HG02970 (cell line): ENCODE measurements at regions not wholly inside any gene's neighbourhood (a gene's known extent, or its start where the extent isn't known, plus 50 kb on each side); places are given as distances from the start of the nearest gene placed in this dataset.

Source experiments
- ATAC-seq: cut with Tn5 transposase; IDR thresholded peaks from one replicate; pipeline ENCODE4 v1.9.1; 2021; ENCODE audit warnings: mild to moderate bottlenecking, moderate library complexity, moderate number of reproducible peaks; ENCODE audit not compliant: unreplicated experiment, low FRiP score

DNA sequence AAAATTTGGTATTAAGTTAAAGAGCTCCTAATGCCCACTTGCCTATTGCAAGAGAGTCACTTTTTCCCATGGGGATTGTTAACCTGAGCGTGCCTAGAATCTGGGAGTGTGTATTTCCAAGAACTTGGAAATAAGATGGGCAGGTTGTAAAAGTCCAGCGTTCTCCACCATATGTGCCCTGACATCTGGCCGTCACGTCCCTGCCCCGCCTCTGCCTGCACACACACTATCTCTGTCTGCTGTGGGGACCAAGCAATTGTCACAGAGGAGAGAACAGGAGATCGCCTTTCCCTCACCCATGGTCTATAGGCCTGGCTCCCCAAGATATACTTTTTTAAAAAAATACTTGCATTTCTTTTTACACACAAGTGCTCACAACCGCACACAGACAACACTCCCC is 396.5 kb upstream of the PFKP start:
- no peak for ATAC-seq

DNA sequence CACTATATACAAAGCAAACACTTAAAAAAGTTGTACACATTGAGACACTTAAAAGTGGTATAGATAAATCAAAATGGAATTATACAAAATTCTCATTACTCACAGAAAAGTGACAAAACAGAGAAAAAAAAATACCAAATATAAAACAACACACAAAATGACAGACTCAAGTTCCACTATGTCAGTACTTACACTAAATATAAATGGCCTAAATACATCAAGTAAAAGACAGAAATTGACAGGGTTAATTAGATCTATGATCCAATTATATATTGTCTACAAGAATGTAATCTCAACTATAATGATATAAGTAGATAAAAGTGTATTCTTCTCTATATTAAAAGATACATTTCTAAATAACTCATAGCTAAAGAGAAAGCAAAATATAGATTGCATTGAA is 401.6 kb upstream of the PFKP start:
- ATAC-seq = no peak

DNA sequence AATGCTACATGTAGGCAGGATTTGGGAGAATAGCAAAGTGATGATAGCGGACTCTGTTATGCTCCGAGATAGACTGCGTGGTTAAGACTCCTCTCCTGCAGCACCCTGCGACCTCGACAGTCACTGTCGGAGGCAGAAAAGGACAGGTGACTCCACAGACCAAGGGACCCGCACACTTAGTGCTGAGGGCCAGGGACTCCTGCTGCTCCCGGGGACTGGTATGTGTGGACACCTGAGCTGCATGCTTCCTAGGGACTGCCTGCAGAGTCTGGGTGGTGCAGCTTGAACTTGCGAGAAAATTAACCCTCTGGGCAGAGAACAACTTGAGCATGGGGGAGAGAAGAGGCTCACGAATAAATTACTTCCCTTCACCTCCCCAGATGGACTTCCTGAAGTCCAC is 407.1 kb upstream of the PFKP start:
- ATAC-seq = no peak

DNA sequence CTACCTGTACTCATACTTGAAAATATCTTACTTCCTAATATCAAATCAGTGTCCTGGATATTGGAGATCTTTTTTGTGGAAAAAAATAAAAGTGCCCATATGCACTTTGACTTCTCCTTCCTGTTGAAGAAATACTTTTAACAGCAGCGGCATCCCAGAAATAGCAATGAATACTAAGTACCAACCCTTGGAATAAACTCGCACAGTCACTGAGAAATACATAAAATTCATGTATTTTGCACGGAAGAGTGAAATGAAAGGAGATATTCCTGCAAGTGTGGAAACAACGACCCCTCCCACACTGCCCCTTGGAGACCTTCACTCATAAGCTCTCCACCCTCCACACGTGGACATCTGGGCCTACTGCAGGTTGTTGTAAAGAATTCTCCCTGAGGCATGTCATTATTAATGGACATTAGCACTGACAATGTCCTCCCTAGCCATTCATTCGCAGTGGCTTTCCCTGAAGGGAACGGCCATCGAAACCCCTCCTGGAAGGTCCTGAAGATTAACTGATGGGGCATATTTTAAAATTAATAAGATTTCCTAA is 407.6 kb upstream of the PFKP start:
- no peak for ATAC-seq

DNA sequence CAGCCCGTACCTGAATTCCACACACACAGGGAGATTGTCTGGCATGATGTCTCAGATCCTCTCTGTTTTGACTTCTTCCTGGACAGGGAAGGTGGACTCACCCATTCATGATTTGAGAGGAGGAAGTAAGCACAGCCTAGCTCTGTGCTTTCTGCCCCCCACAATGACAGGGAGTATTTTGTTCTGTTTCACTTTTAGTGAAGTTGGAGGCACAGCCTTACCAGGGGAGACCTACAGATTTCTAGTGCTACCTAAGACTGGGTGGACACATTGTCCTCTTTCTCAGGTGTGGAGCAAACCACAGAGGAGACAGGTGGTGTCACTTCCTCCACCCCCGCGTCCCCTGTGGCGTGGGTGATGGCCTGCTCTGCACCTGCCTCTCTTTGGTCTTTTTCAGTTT is 408.6 kb upstream of the PFKP start:
- no peak for ATAC-seq

DNA sequence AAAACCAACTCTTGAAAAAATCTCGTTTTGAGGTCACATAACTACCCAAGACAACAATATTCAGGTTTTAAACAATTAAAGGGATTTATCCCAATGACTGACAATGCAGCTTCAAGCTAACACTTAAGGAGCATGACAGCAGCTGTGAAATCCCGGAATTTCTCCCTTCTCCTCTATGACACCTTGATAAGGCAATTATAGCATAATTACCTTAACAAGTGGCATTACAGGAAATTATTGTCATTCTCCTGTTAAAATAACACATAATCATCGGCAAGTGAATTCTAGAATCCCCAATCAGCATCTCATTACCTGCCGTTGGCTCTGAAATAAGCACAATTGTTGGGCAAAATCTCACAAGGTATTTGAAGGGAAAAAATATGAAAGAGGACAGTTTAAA is 417.0 kb upstream of the PFKP start:
- ATAC-seq = no peak

DNA sequence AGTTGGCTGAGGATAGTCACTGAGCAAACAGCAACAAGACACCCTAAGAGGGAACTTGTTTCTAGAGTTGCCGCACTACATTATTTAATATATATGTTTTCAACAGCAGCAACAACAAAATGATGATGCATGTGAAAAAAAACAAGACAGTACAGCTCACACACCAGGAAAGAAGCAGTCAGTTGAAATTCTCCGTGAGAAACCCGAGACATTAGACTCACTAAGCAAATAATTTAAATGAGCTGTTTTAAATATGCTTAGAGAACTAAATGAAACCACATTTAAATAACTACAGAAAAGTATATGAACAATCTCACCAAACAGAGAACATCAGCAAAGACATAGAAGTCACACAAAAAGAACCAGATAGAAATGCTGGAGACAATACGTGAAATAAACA is 426.3 kb upstream of the PFKP start:
- no peak for ATAC-seq

DNA sequence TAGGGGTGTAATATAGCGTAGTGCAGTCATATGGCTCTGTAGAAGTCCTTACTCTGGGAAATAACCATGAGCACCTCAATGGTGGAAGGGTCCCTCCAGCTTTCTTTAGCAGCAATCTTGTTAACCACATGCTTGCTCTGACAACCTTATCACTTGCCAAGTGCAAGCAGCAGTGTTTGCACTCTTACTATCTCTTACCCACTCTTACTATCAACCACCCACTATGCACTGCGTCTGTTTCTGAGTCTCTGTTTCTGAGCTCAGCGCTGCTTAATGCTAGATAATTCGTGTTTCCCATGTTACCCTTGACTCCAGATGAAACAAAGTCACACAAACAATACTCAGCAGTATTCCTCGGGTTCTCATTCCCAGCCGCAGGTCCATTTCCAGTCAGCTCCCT is 433.7 kb upstream of the PFKP start:
- ATAC-seq = no peak

DNA sequence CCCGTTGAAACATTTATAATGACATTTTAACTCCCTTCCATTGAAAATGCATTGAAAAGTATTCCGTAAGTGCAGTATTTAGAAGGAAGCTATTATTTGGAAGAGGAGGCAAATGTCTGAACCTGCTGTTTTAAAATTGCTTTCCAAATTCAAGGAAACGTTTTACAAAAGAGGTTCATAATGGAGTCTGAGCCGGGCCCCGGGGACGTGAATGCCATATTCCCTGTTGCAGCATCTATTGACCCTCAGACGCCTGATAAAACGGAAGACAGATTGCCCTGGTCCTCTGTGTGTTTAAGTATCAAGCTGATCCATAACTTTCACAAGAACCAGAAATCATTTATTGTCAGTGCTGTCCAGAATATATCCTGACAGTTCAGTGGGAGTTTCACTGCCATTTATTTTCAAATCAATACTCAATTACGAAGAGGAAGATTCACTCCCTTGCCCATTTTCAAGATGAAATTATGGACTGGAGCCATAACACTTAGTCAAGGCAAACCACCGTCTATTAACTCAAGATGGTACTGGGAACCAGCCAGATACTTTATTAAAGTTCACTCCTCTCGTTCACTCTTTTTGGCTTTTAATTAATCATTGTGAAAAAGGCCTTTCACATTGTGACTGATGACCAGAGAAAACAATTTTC is 435.7 kb upstream of the PFKP start:
- ATAC-seq = no peak

DNA sequence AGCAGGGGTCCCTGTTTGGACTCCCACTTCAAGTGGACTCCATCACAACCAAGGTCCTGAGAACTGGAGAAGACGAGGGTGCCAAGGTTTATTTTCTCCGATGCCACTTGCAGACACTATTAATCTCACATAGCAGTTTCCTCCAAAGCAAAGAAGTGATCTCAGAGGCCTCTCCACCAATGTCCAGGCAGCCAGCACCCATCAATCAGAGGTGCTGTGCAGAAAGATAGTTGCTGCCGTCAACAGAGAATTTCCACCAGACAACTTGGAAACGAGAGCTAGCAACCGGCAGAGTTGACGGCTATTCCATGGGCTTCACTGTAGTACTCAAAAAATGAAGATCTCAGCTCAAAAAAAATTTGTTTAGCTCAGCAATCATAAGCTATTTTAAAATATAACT is 438.6 kb upstream of the PFKP start:
- no peak for ATAC-seq

DNA sequence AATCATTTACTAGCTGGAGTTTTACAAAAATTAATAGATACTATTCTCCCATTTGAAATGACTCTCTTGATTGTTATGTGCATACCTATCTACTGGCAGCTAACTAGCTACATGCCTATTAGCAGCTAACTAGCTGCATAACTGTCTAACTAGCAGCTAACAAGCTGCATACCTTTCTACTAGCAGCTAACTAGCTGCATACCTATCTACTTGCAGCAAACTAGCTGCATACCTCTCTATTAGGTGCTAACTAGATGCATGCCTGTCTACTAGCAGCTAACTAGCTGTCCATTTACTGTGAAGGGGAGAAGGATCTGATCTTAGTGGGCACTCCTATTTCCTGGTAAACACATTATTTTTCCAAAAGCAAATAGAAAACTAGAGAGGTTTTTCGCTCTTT is 439.4 kb upstream of the PFKP start:
- ATAC-seq = no peak

DNA sequence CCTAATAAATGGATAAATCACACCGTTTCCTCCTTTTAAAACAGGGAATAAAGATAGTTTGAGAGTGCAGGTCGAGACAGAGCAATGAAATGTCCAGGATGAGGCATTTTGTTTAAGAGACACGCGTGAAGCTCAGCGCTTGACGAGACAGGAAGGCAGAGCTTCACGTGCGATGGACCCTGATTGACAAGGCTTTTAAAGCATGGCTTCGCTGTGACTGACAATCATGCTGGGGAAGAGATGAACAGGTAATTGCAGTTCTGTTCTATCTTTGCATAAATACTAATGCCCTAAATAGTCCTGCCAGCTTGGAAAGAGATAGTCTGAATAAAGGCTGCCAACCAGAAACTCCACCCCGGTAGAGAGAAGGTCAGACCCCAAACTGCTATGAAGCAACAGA is 442.3 kb upstream of the PFKP start:
- ATAC-seq = no peak

DNA sequence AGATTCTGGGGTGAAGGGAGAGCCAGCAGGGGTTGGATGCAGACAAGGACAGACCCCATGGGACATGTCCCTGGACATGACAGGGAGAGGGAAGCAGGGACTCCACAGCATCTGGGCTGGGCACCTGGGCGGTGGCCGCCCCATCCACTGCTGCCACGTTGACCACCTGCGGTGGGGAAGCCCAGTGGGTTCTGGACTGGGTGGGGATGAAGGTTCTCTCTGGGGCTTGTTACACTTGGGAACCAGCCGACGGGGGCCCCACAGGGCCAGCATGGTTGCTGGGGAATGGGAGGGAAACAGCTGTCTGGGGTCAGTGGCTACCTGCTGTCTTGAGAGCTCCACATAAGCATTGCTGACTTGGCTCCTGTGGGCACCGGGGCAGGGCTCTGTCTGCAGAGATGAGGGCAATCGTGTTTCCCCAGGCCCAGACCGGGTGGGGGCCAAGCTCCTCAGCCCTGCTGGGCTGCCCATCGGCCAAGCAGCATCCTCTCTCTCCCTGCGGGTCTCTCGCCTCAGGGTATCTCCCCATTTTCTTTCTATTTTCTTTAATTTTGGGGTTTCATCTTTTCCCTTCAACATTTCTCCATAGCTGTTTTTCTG is 443.6 kb upstream of the PFKP start:
- ATAC-seq = no peak

DNA sequence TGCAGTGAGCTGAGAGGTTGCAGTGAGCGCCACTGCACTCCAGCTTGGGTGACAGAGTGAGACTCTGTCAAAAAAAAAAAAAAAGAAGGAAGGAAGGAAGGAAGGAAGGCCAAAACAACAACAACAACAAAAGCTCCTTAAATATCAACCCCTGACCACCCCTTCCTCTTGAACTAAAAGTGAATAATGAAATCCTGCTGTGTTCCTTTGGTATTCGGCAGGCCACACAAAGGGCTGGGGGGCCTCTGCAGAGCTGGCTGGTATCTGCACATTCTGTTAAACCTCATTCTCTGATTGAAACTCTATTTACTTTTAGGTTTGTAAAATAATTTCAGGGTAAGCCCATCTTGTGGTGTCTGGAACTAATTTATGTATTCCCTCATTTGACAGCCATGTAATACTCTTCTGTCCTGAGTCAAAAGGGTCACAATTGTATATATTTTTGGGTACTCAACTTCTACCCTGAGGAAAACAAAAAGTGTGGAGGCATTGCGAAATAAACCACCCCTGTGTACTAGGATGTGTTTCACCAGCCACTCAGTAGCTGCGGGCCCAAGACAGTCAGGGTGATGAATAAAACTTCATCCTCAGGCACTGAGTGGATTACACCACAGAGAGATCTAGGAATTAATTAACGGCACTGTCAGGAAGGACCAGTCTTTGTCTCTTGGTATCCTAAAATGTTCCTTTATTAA is 446.4 kb upstream of the PFKP start:
- ATAC-seq = no peak

DNA sequence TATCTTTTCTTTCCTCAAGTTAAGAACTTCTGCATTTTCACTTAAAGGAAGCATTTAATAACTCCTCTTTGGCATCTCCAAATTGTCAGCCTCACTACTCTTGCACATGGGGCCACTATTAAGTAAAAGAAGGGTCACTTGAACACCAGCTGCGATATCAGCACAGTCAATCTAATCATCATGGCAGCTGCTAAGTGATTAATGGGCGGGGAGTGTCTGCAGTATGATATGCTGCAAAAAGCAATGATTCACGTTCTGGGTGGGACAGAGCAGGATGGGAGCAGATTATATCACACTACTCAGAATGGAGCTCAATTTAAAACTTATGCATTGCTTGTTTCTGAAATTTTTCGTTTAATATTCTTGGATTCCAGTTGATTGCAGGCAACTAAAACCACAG is 447.4 kb upstream of the PFKP start:
- no peak for ATAC-seq

DNA sequence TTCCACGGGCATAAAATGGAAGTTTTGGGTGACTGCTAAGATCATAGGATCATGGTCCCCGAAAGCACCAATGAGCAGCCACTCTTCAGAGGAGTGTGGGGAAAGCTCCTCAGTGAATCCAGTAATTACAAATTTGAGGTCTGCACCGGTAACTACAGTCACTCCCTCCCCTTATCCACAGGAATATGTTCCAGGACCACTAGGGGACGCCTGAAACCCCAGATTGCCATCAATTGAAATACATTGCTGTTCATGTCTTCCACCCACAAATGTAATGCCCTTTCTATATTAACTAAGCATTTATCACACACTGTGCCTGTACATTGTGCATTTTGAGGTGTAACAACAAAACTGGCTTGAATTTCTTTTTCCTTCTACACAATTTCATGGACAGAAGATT is 447.9 kb upstream of the PFKP start:
- no peak for ATAC-seq

DNA sequence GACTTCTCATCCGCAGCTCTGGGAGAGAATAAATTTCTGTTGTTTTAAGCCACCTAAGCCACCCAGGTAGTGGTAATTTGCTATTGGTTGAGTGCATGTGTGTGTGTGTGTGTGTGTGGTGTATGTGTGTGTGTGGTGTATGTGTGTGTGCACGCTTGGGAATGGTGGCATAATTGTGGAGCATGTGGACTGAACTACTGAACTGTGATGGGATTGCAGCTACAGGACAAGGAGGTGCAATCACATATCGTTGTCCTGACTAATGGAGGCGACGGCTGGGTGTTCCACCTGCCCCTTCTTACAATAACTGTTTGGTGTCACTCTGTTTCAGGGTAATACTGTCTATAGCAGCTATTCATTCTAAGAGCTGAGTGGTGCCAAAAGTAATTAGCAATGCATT is 448.7 kb upstream of the PFKP start:
- ATAC-seq = no peak

DNA sequence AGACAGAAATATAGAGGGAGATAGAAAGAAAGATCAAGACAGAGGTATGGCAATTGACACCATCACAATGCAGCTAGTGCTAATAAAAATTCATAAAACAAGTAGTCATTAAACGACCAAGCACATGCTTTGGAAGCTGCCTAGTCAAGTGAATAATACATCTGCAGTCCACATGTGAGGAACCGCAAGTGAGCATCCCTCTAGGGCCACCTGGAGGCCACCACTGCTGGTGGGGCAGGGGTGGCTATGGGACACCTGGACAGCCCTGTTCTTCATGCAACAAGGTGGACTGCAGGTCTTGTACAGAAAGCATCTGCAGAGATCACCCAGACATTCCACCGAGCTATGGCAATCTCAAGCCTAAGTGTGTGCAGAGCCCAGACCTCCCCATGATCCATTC is 451.1 kb upstream of the PFKP start:
- no peak for ATAC-seq

DNA sequence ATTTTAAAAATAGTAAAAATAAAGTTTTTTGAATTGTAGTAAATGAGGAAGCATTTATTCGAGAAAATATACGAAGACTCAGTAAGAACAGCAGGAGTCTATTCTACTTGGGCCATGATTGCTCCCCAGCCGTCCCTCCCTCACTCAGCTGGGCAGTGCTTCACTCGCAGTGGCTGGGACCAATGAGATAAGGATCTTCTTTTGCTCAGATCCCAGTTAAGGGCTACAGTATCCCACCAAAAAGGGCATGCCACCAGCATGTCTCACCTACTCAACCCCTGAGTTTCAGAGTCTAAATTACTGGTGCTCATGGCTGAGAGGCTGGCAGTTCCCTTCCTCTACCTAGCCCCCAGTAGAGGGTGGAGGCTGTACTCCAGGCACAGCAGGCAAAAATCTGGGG is 455.7 kb upstream of the PFKP start:
- no peak for ATAC-seq

DNA sequence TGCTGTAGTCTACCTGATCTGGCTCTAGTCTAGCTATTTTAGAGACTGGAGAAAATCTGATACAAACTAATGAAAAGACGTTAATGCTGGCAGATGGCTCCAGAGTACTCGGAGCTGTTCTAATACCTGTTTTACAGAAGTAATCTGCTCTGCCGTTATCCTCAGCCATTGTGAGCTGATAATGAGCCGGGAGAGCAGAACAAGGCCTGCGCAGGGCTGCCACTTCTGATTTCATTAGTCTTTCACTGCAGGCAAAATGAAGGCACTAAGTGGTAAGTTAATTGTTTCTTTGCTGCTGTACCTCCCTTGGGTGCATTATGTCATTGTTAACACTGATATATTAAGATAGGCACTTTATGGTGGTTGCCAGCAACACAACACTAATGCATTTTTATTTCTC is 456.4 kb upstream of the PFKP start:
- no peak for ATAC-seq

DNA sequence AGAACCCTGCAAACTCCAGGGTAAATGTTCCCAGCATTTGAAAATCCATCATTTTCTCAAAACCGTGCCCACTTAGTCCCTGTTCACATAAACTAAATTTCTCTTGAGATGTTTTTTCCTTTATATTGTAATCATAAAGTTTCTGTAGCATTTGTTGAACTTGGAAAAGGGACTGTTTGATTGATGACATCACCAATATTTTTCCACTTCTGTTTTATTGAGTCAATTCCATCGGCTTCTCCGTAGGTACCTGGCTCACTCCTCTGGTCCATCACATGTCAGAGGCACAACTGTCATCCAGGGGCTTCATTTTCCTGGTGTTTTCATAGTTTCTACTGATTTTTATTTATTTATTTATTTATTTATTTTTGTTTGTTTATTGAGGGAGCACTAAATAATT is 462.5 kb upstream of the PFKP start:
- no peak for ATAC-seq

DNA sequence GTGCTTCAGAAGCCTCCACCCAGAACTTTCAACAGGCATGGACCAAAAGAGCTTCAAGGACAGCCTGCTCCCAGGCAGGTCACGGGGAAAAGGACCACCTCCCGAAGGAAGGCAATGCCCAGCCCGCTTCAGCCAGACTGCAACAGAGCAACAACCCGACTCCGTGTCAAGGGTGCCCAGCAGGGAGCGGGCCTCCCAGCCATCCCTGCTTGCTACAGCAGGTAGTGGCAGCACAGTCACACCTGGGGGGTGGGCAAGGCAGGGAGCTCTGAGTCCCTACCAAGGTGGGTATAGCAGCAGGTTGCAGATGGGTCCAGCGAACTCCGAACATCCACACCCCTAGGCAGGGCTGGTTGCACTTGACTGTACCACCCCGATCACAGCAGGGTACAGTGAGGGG is 467.8 kb upstream of the PFKP start:
- no peak for ATAC-seq
